ENCODE measurements at regions not wholly inside any gene's neighbourhood (a gene's known extent, or its start where the extent isn't known, plus 50 kb on each side); places are given as distances from the start of the nearest gene placed in this dataset.

DNA sequence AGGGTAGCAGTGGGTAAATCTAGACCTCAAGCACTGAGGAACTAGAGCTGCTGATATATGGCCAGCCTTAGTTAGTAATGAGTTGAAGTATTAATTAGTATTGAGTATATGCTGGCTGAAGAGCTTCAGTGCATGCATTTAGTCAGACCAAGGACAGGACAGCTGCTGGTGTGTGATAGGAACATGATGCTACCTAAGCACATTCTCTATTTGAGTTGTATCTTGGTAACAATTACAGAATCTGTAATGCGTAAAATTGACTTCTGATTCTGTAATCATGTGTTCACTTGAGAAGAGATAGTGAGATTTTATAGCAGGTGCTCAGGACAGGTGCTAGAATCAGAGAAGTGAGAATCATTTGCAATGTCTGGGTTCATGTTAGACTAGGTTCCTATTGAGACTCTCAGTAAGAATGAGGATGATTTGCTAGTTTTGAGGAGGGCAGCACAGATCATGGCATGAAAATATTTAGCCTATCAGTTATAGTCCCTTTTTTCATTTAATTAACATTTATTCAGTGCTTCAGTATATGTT lies 369.4 kb upstream of the HS3ST5 start:
- H3K27ac Mint-ChIP-seq (ENCODE audit: unreplicated experiment): no peak overlapping the region
- intact Hi-C loops (cut with micrococcal nuclease; ENCODE audit: unreplicated experiment): no loop called here
- H3K9me3 Mint-ChIP-seq (ENCODE audit: low read depth, unreplicated experiment): peaks cover 4% of the 10 kb centered on the region
- H3K36me3 Mint-ChIP-seq (ENCODE audit: insufficient read depth, unreplicated experiment): no peaks in the 10 kb centered on the region
- H3K4me1 Mint-ChIP-seq (ENCODE audit: low read depth, unreplicated experiment): no peaks in the 10 kb centered on the region
- no TSS peak for BruUV-seq (replicated peaks)
- no peak overlapping the region for H3K4me3 Mint-ChIP-seq (ENCODE audit: low read depth, unreplicated experiment)
- H3K27me3 Mint-ChIP-seq (ENCODE audit: unreplicated experiment): no peaks in the 10 kb centered on the region
- TF ChIP-seq, protein P1, sequence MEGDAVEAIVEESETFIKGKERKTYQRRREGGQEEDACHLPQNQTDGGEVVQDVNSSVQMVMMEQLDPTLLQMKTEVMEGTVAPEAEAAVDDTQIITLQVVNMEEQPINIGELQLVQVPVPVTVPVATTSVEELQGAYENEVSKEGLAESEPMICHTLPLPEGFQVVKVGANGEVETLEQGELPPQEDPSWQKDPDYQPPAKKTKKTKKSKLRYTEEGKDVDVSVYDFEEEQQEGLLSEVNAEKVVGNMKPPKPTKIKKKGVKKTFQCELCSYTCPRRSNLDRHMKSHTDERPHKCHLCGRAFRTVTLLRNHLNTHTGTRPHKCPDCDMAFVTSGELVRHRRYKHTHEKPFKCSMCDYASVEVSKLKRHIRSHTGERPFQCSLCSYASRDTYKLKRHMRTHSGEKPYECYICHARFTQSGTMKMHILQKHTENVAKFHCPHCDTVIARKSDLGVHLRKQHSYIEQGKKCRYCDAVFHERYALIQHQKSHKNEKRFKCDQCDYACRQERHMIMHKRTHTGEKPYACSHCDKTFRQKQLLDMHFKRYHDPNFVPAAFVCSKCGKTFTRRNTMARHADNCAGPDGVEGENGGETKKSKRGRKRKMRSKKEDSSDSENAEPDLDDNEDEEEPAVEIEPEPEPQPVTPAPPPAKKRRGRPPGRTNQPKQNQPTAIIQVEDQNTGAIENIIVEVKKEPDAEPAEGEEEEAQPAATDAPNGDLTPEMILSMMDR (IDR thresholded peaks at IDR 0.05; ENCODE audit: unreplicated experiment): no peak
- no peak for DNase-seq
- CTCF ChIA-PET: no interaction called here

DNA sequence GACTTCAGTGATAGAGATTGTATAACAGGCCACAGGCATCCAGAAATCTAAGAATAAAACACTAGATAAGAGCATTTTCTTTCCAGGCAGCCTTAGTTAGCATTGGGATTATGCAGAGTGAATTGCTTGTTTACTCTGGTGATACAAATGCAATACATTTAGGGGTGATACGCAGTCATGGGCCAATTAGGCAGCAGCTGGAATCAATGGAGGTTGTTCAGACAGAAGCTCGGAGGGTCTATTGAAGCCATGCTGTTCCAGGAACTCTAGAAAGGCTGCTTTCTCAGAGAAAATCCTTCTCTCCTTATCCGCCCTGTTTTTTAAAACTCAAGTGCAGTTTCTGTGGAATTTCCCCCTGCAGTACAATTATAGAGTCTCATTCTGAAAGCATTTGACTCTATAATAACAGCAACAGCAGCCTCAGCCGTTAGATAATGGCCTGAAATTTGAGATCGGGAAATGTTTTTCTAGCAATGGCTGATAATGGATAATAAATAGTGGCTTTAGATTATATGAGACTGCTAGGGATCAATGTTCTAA lies 364.3 kb upstream of the HS3ST5 start:
- intact Hi-C loops (cut with micrococcal nuclease; ENCODE audit: unreplicated experiment): no loop called here
- Mint-ChIP-seq H3K9me3 (ENCODE audit: low read depth, unreplicated experiment) (peaks cover 4% of the 10 kb centered on the region), H3K4me3 (ENCODE audit: low read depth, unreplicated experiment) (no peak overlapping the region), H3K27ac (ENCODE audit: unreplicated experiment) (no peak overlapping the region), H3K4me1 (ENCODE audit: low read depth, unreplicated experiment) (no peaks in the 10 kb centered on the region), H3K36me3 (ENCODE audit: insufficient read depth, unreplicated experiment) (no peaks in the 10 kb centered on the region), H3K27me3 (ENCODE audit: unreplicated experiment) (no peaks in the 10 kb centered on the region)
- CTCF ChIA-PET: no interaction called here
- BruUV-seq (replicated peaks): no TSS peak
- DNase-seq: no peak
- TF ChIP-seq, protein P1 (IDR thresholded peaks at IDR 0.05; ENCODE audit: unreplicated experiment): no peak

DNA sequence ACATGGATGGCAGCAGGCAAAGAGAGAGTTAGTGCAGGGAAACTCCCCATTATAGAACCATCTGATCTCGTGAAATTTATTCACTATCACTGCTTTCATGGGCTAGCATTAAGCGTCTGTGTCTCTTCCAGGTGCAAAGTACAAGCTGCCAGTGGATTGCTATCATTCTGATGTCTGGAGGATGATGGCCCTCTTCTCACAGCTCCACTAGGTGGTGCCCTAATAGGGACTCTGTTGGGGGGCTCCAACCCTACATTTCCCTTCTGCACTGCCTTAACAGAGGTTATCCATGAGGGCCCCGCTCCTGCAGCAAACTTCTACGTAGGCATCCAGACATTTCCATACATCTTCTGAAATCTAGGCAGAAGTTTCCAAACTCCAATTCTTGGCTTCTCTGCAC lies 347.8 kb upstream of the HS3ST5 start:
- BruUV-seq (replicated peaks): no TSS peak

DNA sequence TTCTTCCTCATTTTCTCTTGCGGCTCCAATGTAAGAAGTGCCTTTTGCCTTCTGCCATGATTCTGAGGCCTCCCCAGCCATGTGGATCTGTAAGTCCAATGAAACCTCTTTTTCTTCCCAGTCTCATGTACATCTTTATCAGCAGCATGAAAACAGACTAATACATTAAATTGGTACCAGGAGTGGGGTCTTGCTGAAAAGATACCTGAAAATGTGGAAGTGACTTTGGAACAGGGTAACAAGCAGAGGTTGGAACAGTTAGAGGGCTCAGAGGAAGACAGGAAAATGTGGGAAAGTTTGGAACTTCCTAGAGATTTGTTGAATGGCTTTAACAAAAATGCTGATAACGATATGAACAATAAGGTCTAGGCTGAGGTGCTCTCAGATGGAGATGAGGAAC lies 316.7 kb upstream of the HS3ST5 start:
- no peaks in the 10 kb centered on the region for H3K27me3 Mint-ChIP-seq (ENCODE audit: unreplicated experiment)
- no peaks in the 10 kb centered on the region for H3K4me1 Mint-ChIP-seq (ENCODE audit: low read depth, unreplicated experiment)
- no TSS peak for BruUV-seq (replicated peaks)
- DNase-seq: no peak
- H3K9me3 Mint-ChIP-seq (ENCODE audit: low read depth, unreplicated experiment): peaks cover 10% of the 10 kb centered on the region
- CTCF ChIA-PET: no interaction called here
- H3K4me3 Mint-ChIP-seq (ENCODE audit: low read depth, unreplicated experiment): no peak overlapping the region
- TF ChIP-seq, protein P1 (IDR thresholded peaks at IDR 0.05; ENCODE audit: unreplicated experiment): no peak
- intact Hi-C loops (cut with micrococcal nuclease; ENCODE audit: unreplicated experiment): no loop called here
- H3K27ac Mint-ChIP-seq (ENCODE audit: unreplicated experiment): no peak overlapping the region
- H3K36me3 Mint-ChIP-seq (ENCODE audit: insufficient read depth, unreplicated experiment): no peaks in the 10 kb centered on the region

More for the DNA sequence above, 347.8 kb upstream of the HS3ST5 start:
- DNase-seq: no peak
- Mint-ChIP-seq H3K4me1 (ENCODE audit: low read depth, unreplicated experiment) (no peaks in the 10 kb centered on the region), H3K27ac (ENCODE audit: unreplicated experiment) (no peak overlapping the region), H3K36me3 (ENCODE audit: insufficient read depth, unreplicated experiment) (no peaks in the 10 kb centered on the region), H3K9me3 (ENCODE audit: low read depth, unreplicated experiment) (peaks cover 3% of the 10 kb centered on the region), H3K27me3 (ENCODE audit: unreplicated experiment) (no peaks in the 10 kb centered on the region), H3K4me3 (ENCODE audit: low read depth, unreplicated experiment) (no peak overlapping the region)
- TF ChIP-seq, protein P1 (IDR thresholded peaks at IDR 0.05; ENCODE audit: unreplicated experiment): no peak
- CTCF ChIA-PET: no interaction called here
- intact Hi-C loops (cut with micrococcal nuclease; ENCODE audit: unreplicated experiment): no loop called here

Measured in Calu3 (cell line).